HG03521 (cell line): ENCODE measurements at regions not wholly inside any gene's neighbourhood (a gene's known extent, or its start where the extent isn't known, plus 50 kb on each side); places are given as distances from the start of the nearest gene placed in this dataset.

ENCODE experiments used
- ATAC-seq: cut with Tn5 transposase; IDR thresholded peaks from one replicate; pipeline ENCODE4 v1.9.1; 2021; ENCODE audit warnings: mild to moderate bottlenecking, moderate library complexity; ENCODE audit not compliant: unreplicated experiment

DNA sequence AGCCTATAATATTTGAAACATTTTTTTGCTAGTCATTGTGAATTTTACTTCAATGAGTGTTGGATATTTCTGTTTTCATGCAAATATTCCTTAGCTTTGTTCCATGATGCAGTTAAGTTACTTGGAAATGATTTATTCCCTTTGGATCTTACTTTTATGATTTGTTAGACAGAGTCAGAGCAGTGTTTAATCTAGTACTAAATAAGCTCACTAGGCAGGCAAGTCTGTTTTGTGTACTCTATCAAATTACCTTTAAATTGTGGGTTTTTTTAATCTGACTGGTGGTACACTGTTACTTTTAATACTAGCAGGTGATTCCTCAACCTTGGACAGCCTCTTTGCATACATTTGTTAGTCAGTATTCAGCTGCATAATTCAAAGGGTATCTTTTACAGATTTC lies 173.3 kb upstream of the MBNL1 start:
- ATAC-seq, result no peak

GRCh38 chr3:152096280-152096906 lies 172.3 kb upstream of the MBNL1 start:
- ATAC-seq, result no peak

- ATAC-seq, result no peak
Observed at GRCh38 chr3:152097120-152097519, 171.6 kb upstream of the MBNL1 start.

GRCh38 chr3:152097770-152098169 lies 171.0 kb upstream of the MBNL1 start:
- ATAC-seq, result no peak

DNA sequence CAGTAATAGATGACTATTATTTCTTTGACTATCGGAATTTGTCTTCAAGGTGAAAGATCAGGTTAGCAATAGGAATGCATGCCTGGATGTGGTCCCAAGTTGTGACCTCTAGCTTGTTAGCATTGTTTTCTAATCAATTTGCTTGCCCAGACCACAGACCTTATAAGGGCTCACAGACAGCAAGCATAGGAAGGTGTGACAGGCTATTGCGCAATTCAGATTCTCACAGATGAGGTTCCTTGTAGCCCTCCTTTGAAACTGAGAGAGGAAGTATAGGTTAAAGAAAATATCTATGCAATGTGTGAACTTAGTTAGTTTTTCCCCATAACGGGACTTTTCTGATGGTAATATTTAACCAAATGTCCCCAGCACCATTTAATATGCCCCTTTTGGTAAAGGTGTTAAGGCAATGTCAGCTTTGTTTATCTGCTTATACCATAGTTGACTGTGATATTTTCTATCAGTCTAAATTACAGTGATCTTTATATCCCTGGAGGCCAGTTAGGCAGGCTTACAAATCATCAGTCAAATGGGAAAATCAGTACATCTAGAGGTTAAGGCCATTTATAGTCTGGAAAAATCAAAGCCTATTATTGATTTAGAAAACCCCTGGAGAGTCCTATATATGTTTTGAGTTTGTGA lies 168.1 kb upstream of the MBNL1 start:
- peak; percentile 96 for ATAC-seq

DNA sequence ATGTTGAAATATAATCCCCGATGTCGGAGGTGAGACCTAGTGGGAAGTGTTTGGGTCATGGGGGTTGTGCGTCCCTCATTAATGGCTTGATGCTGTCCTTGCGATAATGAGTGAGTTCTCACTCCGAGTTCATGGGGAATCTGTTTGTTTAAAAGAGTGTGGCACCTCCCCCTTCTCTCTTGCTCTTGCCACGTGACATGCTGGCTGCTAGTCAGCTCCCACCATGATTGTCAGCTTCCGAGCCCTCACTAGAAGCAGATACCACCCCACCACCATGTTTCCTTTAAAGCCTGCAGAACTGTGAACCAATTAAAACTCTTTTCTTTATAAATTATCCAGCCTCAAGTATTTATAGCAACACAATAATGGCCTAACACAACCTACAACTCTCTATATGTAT lies 166.3 kb upstream of the MBNL1 start:
- ATAC-seq, result no peak

DNA sequence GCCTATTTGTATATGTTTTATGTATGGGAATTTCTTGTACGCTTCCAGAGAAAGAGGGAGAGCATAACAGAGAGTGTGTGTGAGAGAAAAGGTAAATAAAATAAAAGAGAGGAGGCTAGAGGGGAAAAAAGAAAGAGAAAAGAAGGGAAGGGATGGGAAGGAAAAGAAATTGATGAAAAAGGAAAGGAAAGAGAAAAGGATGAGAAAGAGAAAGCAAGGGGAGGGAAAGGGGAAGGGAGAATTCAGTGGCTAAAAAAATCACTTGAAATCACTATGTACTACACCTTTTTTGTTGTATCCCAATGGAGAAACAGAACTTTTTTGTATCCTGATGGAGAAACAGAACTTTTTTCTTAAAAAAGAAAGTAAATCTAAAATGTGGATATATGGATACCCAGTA lies 165.5 kb upstream of the MBNL1 start:
- ATAC-seq, result no peak

GRCh38 chr3:152104847-152105415 lies 163.8 kb upstream of the MBNL1 start:
- no peak for ATAC-seq

- no peak for ATAC-seq
Observed at GRCh38 chr3:152105446-152105845, 163.3 kb upstream of the MBNL1 start.

- ATAC-seq, result no peak
Observed at GRCh38 chr3:152109038-152109437, 159.7 kb upstream of the MBNL1 start.

- ATAC-seq, result no peak
Observed at GRCh38 chr3:152113413-152113812, 155.3 kb upstream of the MBNL1 start.

DNA sequence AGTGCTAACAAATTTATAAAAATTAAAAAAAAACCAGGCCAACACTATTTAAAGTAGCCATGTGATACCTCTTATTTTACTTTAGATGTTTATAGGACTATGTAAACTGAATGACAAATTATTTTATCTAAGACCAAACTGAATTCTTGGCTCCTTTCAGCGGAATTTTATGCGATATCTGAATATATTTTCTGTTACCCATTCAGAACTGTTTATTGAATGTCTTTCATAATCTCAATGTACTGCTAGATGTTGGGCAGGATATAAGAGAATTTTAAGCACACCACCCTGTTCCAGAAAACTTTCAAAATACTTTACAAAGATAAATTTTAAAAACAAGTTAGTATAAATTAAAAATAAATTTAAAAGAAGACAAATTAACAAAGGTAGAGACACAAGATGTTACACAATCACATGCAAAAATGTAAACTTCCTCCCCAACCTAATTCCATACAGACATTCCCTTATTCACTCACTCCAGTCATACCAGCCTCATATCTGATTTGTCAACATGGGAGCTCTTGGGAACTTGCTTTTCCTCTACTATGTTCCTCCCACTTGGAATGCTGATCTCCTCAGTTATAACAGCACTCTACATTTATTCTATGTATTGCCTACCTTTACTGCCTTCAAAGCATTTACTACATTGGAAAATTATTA lies 154.6 kb upstream of the MBNL1 start:
- no peak for ATAC-seq

DNA sequence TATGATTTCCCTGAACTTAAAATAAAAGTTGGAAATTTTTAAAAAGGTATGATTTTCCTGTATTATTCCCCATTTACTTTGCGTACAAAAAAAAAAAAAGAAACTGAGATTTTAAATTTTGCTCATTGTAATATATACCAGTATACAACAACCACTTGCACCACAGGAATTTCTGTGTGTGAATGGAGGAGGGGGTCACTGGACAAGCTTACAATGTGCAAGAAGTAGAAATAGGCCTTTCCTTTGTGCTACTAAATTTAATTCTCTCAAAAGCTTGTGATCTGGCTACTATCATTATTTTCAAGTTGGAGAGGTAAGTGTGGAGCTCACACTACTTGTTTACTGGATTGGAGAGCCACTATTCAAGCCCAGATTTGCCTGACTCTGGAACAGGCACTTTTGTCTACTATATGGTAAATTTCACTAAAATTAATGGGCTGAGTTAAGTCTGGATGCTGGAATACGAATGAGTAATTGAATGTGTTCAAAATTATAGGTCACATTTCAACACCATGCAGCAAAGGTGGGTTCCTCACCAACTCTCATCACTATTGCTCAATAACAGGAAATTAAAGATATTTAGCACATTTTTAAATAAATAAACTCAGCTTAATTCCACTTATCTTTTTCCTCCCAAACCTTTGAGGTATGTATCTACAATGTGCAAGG lies 148.0 kb upstream of the MBNL1 start:
- no peak for ATAC-seq

DNA sequence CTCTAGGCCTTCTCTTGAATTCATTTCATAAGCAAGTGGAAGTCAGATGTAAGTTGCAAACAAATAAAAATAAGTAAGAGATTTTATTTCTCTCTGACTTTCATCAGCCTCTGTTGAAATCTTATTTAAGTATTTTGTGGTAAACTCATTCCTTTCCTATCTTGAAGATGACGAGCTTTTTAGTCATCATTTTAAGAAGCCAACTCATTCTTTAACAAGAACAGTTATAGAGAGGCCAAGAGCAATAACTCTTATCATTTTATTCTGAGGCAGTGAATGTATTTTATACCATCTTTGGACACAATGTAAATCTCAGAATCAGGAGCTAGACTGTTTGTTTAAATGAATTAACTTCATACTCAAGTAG lies 147.5 kb upstream of the MBNL1 start:
- ATAC-seq, result no peak

DNA sequence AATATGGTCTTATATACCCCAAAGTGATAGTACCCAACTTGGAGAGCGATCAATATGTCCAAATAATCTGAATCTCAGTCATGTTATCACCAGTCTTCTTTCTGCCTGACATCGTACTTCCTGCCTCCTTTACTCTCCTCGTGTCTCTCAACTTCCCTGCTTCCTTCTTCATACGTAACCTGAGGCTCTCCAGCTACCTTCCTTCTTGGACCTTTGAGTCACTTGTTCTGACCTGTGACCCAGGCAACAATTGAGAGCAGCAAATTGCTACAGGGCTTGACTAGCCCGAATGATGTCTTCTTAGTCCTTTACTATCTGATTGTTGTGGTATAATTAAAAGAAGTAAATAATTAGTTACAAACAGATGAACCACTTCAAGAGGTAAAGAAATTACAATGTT lies 145.9 kb upstream of the MBNL1 start:
- ATAC-seq, result no peak

DNA sequence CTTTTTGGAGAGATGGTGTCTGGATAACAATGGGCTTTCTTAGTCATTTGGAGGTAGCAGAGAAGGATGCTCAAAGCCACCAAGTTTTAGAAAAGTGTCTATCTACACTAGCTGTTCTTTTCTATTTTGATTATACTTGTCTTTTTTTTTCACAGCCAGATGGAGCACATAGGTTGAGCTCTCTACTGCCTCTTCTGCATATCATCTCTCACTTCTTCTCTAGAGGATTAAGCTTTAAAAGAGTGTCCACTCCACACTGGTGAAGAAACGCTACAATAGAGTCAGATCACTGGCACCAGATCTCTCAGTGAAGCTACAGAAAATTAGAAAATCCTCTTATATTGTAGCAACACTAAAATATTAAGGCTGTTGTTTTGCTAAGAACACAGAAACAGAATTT lies 145.3 kb upstream of the MBNL1 start:
- ATAC-seq, result no peak

DNA sequence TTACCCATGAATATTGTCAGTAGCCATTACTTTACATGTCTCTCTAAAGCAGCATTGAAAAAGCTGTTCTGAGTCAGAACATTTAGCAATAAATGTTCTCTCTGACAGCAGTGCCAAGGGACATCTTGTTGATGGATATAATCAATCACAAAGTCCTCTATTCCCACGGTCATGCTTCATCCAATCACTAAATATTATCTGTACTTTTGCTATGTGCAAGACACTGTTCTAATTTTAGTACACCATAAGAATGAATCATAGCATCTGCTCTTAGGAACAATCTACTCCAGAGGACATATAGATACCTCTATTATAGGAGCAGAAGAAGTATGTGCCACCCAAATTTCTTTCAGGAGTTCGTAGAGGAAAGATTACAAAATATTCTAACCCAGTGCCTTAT lies 142.5 kb upstream of the MBNL1 start:
- no peak for ATAC-seq

DNA sequence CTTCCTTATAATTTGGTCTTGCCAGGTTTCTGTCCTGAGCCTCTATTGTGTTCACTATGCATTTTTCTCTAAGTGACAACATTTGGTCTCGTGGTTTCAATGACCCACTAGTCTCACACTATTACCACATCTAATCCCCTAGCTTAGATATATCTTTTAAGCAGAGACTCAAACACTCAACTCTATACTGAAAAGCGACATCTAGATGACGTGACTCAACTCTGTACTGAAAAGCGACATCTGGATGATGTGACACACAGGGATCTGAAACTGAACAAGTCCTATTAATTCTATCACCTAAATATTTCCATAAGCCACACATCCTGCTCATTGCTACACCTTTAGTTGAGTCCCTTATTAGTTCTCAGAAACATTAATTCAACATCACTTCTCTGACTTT lies 141.7 kb upstream of the MBNL1 start:
- ATAC-seq, result peak; percentile 98

GRCh38 chr3:152128356-152128755 lies 140.4 kb upstream of the MBNL1 start:
- ATAC-seq, result no peak

DNA sequence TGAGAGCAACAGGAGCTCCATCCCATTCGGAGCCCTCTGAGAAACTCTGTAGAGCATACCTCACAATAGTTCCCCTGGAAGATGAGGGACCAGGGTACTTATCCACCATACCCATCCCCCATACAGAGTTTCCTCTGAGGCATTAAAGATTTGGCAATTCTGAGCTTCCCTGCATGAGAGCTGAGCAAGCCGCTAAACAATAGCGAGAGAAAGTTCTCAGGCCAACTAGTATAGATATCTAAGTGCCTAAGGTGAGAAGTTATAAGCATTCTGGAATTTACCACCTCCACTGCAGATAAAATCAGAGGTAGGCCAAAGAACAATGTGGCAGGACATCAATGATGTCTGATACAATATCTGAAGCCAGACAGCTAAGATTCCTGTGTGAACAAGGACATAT lies 129.1 kb upstream of the MBNL1 start:
- ATAC-seq, result no peak

DNA sequence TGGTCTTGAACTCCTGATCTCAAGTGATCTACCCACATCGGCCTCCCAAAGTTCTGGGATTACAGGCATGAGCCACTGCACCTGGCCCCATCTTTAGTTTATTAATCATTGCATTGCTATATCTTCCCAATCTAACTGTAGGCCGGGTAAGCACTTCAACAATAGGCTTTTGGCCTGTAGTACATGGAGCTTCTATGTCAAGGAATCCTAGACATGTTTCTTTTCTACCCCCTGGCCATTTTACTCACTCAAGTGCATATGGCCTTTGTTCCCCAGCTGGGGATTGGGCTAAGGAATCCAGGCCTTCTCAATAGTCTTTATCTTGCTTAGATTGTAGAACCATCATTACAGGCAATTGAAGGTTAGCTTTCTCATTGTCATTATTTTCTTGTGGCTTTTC lies 122.3 kb upstream of the MBNL1 start:
- no peak for ATAC-seq

GRCh38 chr3:152147748-152148147 lies 121.0 kb upstream of the MBNL1 start:
- ATAC-seq, result no peak
